ENCODE measurements at regions not wholly inside any gene's neighbourhood (a gene's known extent, or its start where the extent isn't known, plus 50 kb on each side); places are given as distances from the start of the nearest gene placed in this dataset.

- TF ChIP-seq CTCF (conservative IDR thresholded peaks at IDR 0.05; ENCODE audit: low read depth, low read length) = no peak
- no peak for DNase-seq (ENCODE audit: low read depth)
- H3K4me3 ChIP-seq (ENCODE audit: low read depth, low read length) = no peak overlapping the region
These were observed 86.5 kb upstream of the CXCL12 start for GRCh38 chr10:44471410-44471809.

- no peak for TF ChIP-seq CTCF (conservative IDR thresholded peaks at IDR 0.05; ENCODE audit: low read depth, low read length)
- no peak overlapping the region for H3K4me3 ChIP-seq (ENCODE audit: low read depth, low read length)
- no peak for DNase-seq (ENCODE audit: low read depth)
These were observed 88.2 kb upstream of the CXCL12 start for GRCh38 chr10:44473146-44473545.

GRCh38 chr10:44476409-44477045, 91.6 kb upstream of the CXCL12 start:
- no peak overlapping the region for H3K4me3 ChIP-seq (ENCODE audit: low read depth, low read length)
- no peak for TF ChIP-seq CTCF (conservative IDR thresholded peaks at IDR 0.05; ENCODE audit: low read depth, low read length)
- no peak for DNase-seq (ENCODE audit: low read depth)

- TF ChIP-seq CTCF (conservative IDR thresholded peaks at IDR 0.05; ENCODE audit: low read depth, low read length) = no peak
- no peak overlapping the region for H3K4me3 ChIP-seq (ENCODE audit: low read depth, low read length)
- DNase-seq (ENCODE audit: low read depth) = no peak
These were observed 92.1 kb upstream of the CXCL12 start for GRCh38 chr10:44477046-44477425.

GRCh38 chr10:44478040-44478439, 93.1 kb upstream of the CXCL12 start:
- no peak for DNase-seq (ENCODE audit: low read depth)
- TF ChIP-seq CTCF (conservative IDR thresholded peaks at IDR 0.05; ENCODE audit: low read depth, low read length) = no peak
- H3K4me3 ChIP-seq (ENCODE audit: low read depth, low read length) = no peak overlapping the region

GRCh38 chr10:44478876-44479705, 94.2 kb upstream of the CXCL12 start:
- no peak for TF ChIP-seq CTCF (conservative IDR thresholded peaks at IDR 0.05; ENCODE audit: low read depth, low read length)
- H3K4me3 ChIP-seq (ENCODE audit: low read depth, low read length) = no peak overlapping the region
- no peak for DNase-seq (ENCODE audit: low read depth)
